SU-DHL-6 (cell line): ENCODE measurements at regions not wholly inside any gene's neighbourhood (a gene's known extent, or its start where the extent isn't known, plus 50 kb on each side); places are given as distances from the start of the nearest gene placed in this dataset.

ENCODE experiments used
- EZH2phosphoT487 ChIP-seq: fragments of 200-600 bp; sonication (generic), shearing (Covaris generic); conservative IDR thresholded peaks from 2 replicates; pipeline ENCODE4 v1.6.1; 2018; ENCODE audit warnings: mild to moderate bottlenecking, antibody characterized with exemption, low read length, moderate library complexity, mixed read lengths
- TF ChIP-seq, protein P1 (sequence below): fragments of 200-600 bp; sonication (generic); IDR thresholded peaks from one replicate; pipeline ENCODE4 v1.5.1; 2017; ENCODE audit warnings: antibody characterized with exemption, mild to moderate bottlenecking, low read length, moderate library complexity; ENCODE audit not compliant: insufficient read depth, poor library complexity, severe bottlenecking

- TF ChIP-seq, protein P1, sequence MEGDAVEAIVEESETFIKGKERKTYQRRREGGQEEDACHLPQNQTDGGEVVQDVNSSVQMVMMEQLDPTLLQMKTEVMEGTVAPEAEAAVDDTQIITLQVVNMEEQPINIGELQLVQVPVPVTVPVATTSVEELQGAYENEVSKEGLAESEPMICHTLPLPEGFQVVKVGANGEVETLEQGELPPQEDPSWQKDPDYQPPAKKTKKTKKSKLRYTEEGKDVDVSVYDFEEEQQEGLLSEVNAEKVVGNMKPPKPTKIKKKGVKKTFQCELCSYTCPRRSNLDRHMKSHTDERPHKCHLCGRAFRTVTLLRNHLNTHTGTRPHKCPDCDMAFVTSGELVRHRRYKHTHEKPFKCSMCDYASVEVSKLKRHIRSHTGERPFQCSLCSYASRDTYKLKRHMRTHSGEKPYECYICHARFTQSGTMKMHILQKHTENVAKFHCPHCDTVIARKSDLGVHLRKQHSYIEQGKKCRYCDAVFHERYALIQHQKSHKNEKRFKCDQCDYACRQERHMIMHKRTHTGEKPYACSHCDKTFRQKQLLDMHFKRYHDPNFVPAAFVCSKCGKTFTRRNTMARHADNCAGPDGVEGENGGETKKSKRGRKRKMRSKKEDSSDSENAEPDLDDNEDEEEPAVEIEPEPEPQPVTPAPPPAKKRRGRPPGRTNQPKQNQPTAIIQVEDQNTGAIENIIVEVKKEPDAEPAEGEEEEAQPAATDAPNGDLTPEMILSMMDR = no peak
- no peak for TF ChIP-seq EZH2phosphoT487
These were observed 341.4 kb upstream of the ATP11B start for GRCh38 chr3:182451871-182452270.
